WTC11 (cell line): ENCODE measurements at regions not wholly inside any gene's neighbourhood (a gene's known extent, or its start where the extent isn't known, plus 50 kb on each side); places are given as distances from the start of the nearest gene placed in this dataset.

Experiments used
- ATAC-seq: fragments of 200-7000 bp; cut with Tn5 transposase; 2 replicates; pipeline ENCODE4 v1.10.0; 2021; ENCODE audit warnings: mild to moderate bottlenecking, moderate library complexity
- CTCF ChIA-PET: fragments of 300-600 bp; sonication (Branson Sonifier 250); formaldehyde crosslinking; loops from one replicate; lab custom pipeline; 2021; ENCODE audit warnings: antibody characterized with exemption; lab: Charles Lee
- POLR2A ChIA-PET: fragments of 350-600 bp; sonication (Branson Sonifier 250); formaldehyde crosslinking; loops from one replicate; lab custom pipeline; 2021; ENCODE audit warnings: antibody characterized with exemption; lab: Charles Lee
- DNase-seq: peaks from one replicate; pipeline ENCODE4 v3.0.0; 2021; ENCODE audit warnings: low spot score
- H3K27ac Mint-ChIP-seq: 2 replicates; pipeline ENCODE4 v1.8.0; 2021; ENCODE audit warnings: mixed read lengths
- H3K27me3 Mint-ChIP-seq: 2 replicates; pipeline ENCODE4 v1.8.0; 2021; ENCODE audit warnings: low read depth, mild to moderate bottlenecking, moderate library complexity, mixed read lengths
- H3K36me3 Mint-ChIP-seq: 2 replicates; pipeline ENCODE4 v1.8.0; 2021; ENCODE audit warnings: mixed read lengths
- H3K4me1 Mint-ChIP-seq: 2 replicates; pipeline ENCODE4 v1.8.0; 2022; ENCODE audit warnings: mixed read lengths
- H3K4me3 Mint-ChIP-seq: 2 replicates; pipeline ENCODE4 v1.8.0; 2021; ENCODE audit warnings: mild to moderate bottlenecking, moderate library complexity, mixed read lengths
- H3K9me3 Mint-ChIP-seq: 2 replicates; pipeline ENCODE4 v1.8.0; 2021; ENCODE audit warnings: mixed read lengths
- AFF4 ChIP-seq: sonication (generic); formaldehyde crosslinking; IDR thresholded peaks from 2 replicates; pipeline ENCODE4 v1.8.1; 2023; ENCODE audit warnings: mild to moderate bottlenecking, missing genetic modification reagents, borderline replicate concordance
- ARID4B ChIP-seq: sonication (generic); formaldehyde crosslinking; IDR thresholded peaks from 2 replicates; pipeline ENCODE4 v1.8.0; 2023; ENCODE audit warnings: missing genetic modification reagents, mild to moderate bottlenecking, borderline replicate concordance
- ATF6 ChIP-seq: sonication (generic); formaldehyde crosslinking; IDR thresholded peaks from 2 replicates; pipeline ENCODE4 v1.8.1; 2023; ENCODE audit warnings: mild to moderate bottlenecking, missing genetic modification reagents
- CDX4 ChIP-seq: fragments of 250-450 bp; sonication (Bioruptor Pico); IDR thresholded peaks from 2 replicates; pipeline ENCODE4 v1.9.0; 2021; ENCODE audit warnings: moderate library complexity, mild to moderate bottlenecking, inconsistent platforms, borderline replicate concordance
- E2F5 ChIP-seq: sonication (generic); formaldehyde crosslinking; IDR thresholded peaks from 2 replicates; pipeline ENCODE4 v1.8.1; 2022; ENCODE audit warnings: mild to moderate bottlenecking, moderate library complexity, missing genetic modification reagents
- ERG ChIP-seq: fragments of 250-450 bp; sonication (Bioruptor Pico); IDR thresholded peaks from 2 replicates; pipeline ENCODE4 v1.8.0; 2021; ENCODE audit warnings: mild to moderate bottlenecking
- ESRRA ChIP-seq: sonication (generic); formaldehyde crosslinking; IDR thresholded peaks from 2 replicates; pipeline ENCODE4 v1.8.1; 2022; ENCODE audit warnings: mild to moderate bottlenecking, missing genetic modification reagents, borderline replicate concordance
- FOXJ3 ChIP-seq: sonication (generic); formaldehyde crosslinking; IDR thresholded peaks from 2 replicates; pipeline ENCODE4 v1.9.0; 2021; ENCODE audit warnings: missing genetic modification reagents, mild to moderate bottlenecking, borderline replicate concordance
- FOXP1 ChIP-seq: sonication (generic); formaldehyde crosslinking; IDR thresholded peaks from 2 replicates; pipeline ENCODE4 v1.8.0; 2022; ENCODE audit warnings: missing genetic modification reagents, mild to moderate bottlenecking, moderate library complexity, borderline replicate concordance
- GTF2I ChIP-seq: fragments of 250-450 bp; sonication (Bioruptor Pico); conservative IDR thresholded peaks from 2 replicates; pipeline ENCODE4 v1.4.0; 2021; ENCODE audit warnings: mild to moderate bottlenecking
- MXD4 ChIP-seq: fragments of 250-450 bp; sonication (Bioruptor Pico); IDR thresholded peaks from 2 replicates; pipeline ENCODE4 v1.8.0; 2021; ENCODE audit warnings: mild to moderate bottlenecking, moderate library complexity, borderline replicate concordance
- NFE2L1 ChIP-seq: sonication (generic); formaldehyde crosslinking; IDR thresholded peaks from 2 replicates; pipeline ENCODE4 v1.8.1; 2023; ENCODE audit warnings: missing genetic modification reagents
- NR1H2 ChIP-seq: sonication (generic); formaldehyde crosslinking; IDR thresholded peaks from 2 replicates; pipeline ENCODE4 v1.9.0; 2021; ENCODE audit warnings: mild to moderate bottlenecking, moderate library complexity, missing genetic modification reagents
- NR3C1 ChIP-seq: sonication (generic); formaldehyde crosslinking; conservative IDR thresholded peaks from 2 replicates; pipeline ENCODE4 v1.8.1; 2023; ENCODE audit warnings: low read depth, mild to moderate bottlenecking, missing genetic modification reagents

GRCh38 chr7:94062372-94062771 lies 58.2 kb upstream of the BET1 start:
- TF ChIP-seq ESRRA (CRISPR knock-in tag) (no peak), FOXP1 (CRISPR knock-in tag) (no peak), CDX4 (CRISPR knock-in tag) (no peak), ARID4B (CRISPR knock-in tag) (no peak), ATF6 (CRISPR knock-in tag) (no peak), GTF2I (CRISPR knock-in tag) (no peak), FOXJ3 (no peak), NR1H2 (no peak), AFF4 (no peak), MXD4 (CRISPR knock-in tag) (no peak), ERG (CRISPR knock-in tag) (no peak), NR3C1 (no peak), NFE2L1 (CRISPR knock-in tag) (no peak), E2F5 (CRISPR knock-in tag) (no peak)
- TF ChIP-seq, all 79 proteins: peak for 0
- POLR2A ChIA-PET, result no interaction called here
- no peak for ATAC-seq
- H3K4me1 Mint-ChIP-seq, result no peaks in the 10 kb centered on the region
- no peak overlapping the region for H3K4me3 Mint-ChIP-seq
- CTCF ChIA-PET, result interaction anchor here (1.1 kb wide), 1 partner anchor 27 kb away, joined by 3 read pairs; no protein-coding TSS in a partner anchor
- H3K36me3 Mint-ChIP-seq, result no peaks in the 10 kb centered on the region
- DNase-seq, result no peak
- H3K27ac Mint-ChIP-seq, result no peak overlapping the region
- H3K27me3 Mint-ChIP-seq, result no peaks in the 10 kb centered on the region
- H3K9me3 Mint-ChIP-seq, result no peaks in the 10 kb centered on the region
